Activated T-cell treated with anti-CD3 and anti-CD28 coated beads, Interleukin-2, amount 50 U/mL, for 1 hour (primary cell): ENCODE measurements at regions not wholly inside any gene's neighbourhood (a gene's known extent, or its start where the extent isn't known, plus 50 kb on each side); places are given as distances from the start of the nearest gene placed in this dataset.

Experiments used
- DNase-seq: peaks from one replicate; pipeline ENCODE4 v3.0.0-alpha.2; 2020

GRCh38 chr10:90347239-90347638, 510.6 kb downstream of the HTR7 start:
- no peak for DNase-seq

GRCh38 chr10:90350122-90350521, 507.7 kb downstream of the HTR7 start:
- DNase-seq, result no peak

GRCh38 chr10:90352288-90352687, 505.6 kb downstream of the HTR7 start:
- no peak for DNase-seq

GRCh38 chr10:90354914-90355313, 502.9 kb downstream of the HTR7 start:
- DNase-seq, result no peak

GRCh38 chr10:90363799-90364483, 493.9 kb downstream of the HTR7 start:
- no peak for DNase-seq

GRCh38 chr10:90372451-90372850, 485.4 kb downstream of the HTR7 start:
- DNase-seq, result no peak

GRCh38 chr10:90373911-90374310, 483.9 kb downstream of the HTR7 start:
- DNase-seq, result no peak

GRCh38 chr10:90378524-90379076, 479.2 kb downstream of the HTR7 start:
- no peak for DNase-seq

GRCh38 chr10:90381468-90381867, 476.4 kb downstream of the HTR7 start:
- no peak for DNase-seq

GRCh38 chr10:90389876-90390275, 468.0 kb downstream of the HTR7 start:
- no peak for DNase-seq

- DNase-seq, result no peak
These were observed 463.5 kb downstream of the HTR7 start for GRCh38 chr10:90394311-90394710.

GRCh38 chr10:90396721-90397120, 461.1 kb downstream of the HTR7 start:
- no peak for DNase-seq

GRCh38 chr10:90398566-90398965, 459.3 kb downstream of the HTR7 start:
- DNase-seq, result no peak

GRCh38 chr10:90399782-90400181, 458.1 kb downstream of the HTR7 start:
- no peak for DNase-seq

GRCh38 chr10:90403211-90404000, 454.4 kb downstream of the HTR7 start:
- no peak for DNase-seq

GRCh38 chr10:90407131-90407530, 450.7 kb downstream of the HTR7 start:
- DNase-seq, result no peak

- no peak for DNase-seq
These were observed 450.0 kb downstream of the HTR7 start for GRCh38 chr10:90407851-90408250.

- no peak for DNase-seq
These were observed 445.3 kb downstream of the HTR7 start for GRCh38 chr10:90412582-90412981.

GRCh38 chr10:90413196-90413595, 444.6 kb downstream of the HTR7 start:
- DNase-seq, result no peak

GRCh38 chr10:90414926-90415325, 442.9 kb downstream of the HTR7 start:
- DNase-seq, result no peak

- no peak for DNase-seq
These were observed 440.8 kb downstream of the HTR7 start for GRCh38 chr10:90417029-90417428.

GRCh38 chr10:90417476-90418210, 440.2 kb downstream of the HTR7 start:
- DNase-seq, result no peak

GRCh38 chr10:90418869-90419652, 438.8 kb downstream of the HTR7 start:
- DNase-seq, result no peak
